GM12872 (cell line): ENCODE measurements at regions not wholly inside any gene's neighbourhood (a gene's known extent, or its start where the extent isn't known, plus 50 kb on each side); places are given as distances from the start of the nearest gene placed in this dataset.

Source experiments
- CTCF ChIP-seq: IDR thresholded peaks from 3 replicates; pipeline ENCODE4 v1.5.1; 2011; ENCODE audit warnings: low read depth, mild to moderate bottlenecking, low read length, moderate library complexity; ENCODE audit not compliant: insufficient read depth

- no peak for TF ChIP-seq CTCF
These were observed 88.5 kb upstream of the ACTRT2 start for GRCh38 chr1:2932671-2933350.

GRCh38 chr1:2933431-2934155 lies 87.7 kb upstream of the ACTRT2 start:
- TF ChIP-seq CTCF, result no peak

- TF ChIP-seq CTCF, result no peak
These were observed 87.1 kb upstream of the ACTRT2 start for GRCh38 chr1:2934156-2934540.

- no peak for TF ChIP-seq CTCF
These were observed 86.6 kb upstream of the ACTRT2 start for GRCh38 chr1:2934642-2935081.

GRCh38 chr1:2935184-2935583 lies 86.1 kb upstream of the ACTRT2 start:
- TF ChIP-seq CTCF, result no peak

GRCh38 chr1:2935751-2936390 lies 85.4 kb upstream of the ACTRT2 start:
- TF ChIP-seq CTCF, result no peak
